HG02943 (cell line): ENCODE measurements at regions not wholly inside any gene's neighbourhood (a gene's known extent, or its start where the extent isn't known, plus 50 kb on each side); places are given as distances from the start of the nearest gene placed in this dataset.
"Not testable (repeated sequence)": the region's sequence is repeated elsewhere in the genome, so short reads cannot be mapped to it uniquely, and the experiment has no call there.

Experiments
- ATAC-seq: cut with Tn5 transposase; IDR thresholded peaks from one replicate; pipeline ENCODE4 v1.9.1; 2021; ENCODE audit warnings: mild to moderate bottlenecking, low read depth, moderate library complexity; ENCODE audit not compliant: unreplicated experiment

DNA sequence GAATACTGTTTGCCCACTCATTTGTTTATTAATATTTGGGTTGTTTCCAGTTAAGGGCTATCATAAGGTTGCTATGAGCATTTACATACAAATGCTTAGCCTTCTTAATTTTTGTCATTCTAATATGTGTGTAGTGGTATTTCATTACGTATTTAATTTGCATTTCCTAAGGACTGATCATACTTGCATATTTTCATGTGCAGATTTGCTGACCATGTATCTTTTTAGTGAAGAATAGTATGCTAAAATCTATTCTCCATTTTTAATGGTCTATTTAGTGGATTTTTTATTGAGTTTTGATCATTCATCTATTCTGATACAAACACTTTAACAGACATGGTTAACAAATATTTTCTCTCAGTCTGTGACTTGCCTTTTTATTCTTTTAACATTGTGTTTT is 949.5 kb downstream of the RAB28 start:
- ATAC-seq = no peak

DNA sequence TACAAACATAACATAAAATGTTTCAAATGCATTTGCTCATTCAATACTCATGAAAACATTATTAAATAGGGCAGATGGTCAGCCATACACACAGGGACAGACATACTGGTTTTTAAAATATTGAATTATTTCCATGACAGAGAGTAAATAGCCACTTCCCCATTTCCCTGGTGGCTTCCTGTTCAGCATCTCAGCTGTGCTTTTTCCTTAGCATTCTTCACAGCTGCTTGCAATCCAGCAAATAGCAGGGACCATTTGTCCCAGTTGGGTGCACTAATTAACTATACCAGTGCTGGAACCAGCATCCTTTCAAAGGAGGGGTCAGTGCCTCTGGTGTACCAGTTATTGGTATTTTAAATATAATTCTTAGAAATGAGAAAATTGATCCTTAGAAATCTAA is 964.7 kb downstream of the RAB28 start:
- no peak for ATAC-seq

DNA sequence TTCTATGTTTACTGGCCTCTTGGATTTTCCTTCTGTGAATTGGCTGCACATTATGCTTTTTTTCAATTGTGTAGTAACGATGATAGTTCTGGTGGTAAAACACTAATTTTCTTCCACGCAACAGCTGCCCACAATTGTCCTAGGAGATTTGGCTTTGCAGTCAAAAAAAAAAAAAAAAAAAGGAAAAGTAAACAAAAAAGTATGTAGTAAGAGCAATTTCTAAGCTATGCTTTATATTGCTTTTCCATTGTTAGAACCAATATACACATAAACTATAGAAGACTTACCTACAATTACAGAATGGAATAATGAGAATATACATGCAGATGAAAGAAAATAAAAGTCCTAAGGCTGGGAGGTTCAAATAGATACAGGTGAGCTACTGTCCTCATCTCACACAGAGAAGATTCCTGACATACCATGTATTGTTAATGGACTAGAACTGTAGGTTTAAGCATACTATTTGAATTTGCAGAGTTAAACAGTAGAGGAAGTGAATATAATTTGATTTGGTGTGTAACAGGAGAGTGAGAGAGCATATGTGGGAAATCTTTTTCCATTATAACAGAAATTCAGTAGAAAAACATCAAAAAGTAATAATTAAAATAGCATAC is 976.2 kb downstream of the RAB28 start:
- no peak for ATAC-seq

DNA sequence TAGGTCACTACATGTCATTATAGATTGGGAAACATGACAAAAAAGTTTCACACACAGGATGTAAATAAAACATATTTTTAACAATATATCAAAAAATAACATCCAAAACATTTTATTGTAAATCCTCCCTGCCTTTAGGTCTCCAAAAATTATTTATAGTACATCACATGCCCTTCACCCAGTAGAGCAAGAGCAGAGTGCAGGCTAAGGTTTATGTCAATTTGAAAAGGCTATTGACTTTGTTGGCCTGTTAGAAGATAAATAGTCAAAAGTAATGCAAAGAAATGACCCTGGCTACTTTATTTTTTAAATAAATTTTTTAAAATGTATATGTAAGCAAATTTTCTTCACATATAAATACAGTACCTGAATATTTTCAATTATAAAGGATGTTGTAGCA is 983.7 kb downstream of the RAB28 start:
- ATAC-seq = no peak

DNA sequence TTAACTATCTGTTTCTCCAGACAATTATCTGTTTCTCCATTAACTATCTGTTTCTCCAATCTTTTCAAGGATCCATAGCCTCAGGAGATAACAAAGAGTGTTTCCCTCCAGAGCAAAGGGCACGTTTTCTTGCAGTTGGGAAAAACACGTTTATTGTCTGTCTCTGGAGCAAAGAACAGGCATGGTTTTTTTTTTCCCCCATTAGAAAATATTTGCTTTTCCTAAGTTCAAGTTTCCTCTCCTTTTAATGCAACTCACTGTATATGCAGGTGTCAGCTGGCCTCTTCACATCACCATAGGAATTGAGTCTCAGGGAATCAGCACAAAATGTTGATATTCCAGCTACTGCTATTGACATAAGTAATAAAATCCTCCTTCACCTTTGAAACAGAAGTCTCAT is 984.4 kb downstream of the RAB28 start:
- ATAC-seq = no peak

DNA sequence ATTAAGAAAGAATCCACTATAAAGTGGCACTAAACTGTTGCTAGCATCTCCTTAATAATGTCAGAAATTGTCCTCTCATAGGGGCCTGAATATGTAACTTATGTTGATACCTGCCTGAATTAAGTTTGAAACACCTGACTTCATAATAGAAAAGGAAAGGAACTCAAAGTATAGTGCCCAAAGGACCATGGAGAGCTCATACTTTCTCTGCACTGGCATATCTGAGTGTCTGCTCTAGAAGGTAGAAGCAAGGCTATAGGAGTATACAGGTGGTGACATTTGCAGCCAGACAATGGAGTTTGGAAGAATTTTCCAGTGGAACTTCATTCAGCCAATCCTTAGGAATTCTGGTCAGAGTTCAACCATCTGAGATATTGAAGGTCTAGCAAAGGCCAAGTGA is 988.9 kb downstream of the RAB28 start:
- no peak for ATAC-seq

DNA sequence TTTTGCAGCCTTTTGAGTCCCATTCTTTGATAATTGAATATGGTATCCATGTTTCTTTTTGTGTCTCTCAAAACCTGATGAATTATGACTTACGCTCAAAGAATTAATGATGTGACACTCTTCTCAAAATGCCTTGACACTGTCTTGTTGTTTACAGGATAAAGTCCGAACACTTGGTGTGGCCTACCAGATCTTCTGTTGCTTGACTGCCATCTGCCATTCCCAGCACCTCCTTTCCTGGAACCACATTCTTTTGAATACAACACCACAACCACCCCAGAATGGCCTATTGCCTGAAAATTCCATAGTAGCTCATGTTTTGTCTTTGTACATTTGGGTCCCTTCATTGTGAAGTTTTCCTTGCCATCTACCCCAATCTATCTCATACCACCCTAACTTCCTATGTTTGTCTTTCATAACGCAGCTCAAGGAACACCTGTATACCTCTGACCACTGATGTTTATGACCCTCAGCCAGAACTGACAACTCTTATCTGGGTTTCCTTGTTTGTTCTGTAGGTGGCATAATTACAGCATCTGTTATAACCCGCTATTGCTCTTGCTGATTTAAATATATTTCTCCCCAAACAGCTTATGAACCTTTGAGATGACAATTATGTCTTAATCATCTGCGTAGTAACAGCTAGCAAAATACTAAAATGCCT is 991.3 kb downstream of the RAB28 start:
- ATAC-seq = no peak

DNA sequence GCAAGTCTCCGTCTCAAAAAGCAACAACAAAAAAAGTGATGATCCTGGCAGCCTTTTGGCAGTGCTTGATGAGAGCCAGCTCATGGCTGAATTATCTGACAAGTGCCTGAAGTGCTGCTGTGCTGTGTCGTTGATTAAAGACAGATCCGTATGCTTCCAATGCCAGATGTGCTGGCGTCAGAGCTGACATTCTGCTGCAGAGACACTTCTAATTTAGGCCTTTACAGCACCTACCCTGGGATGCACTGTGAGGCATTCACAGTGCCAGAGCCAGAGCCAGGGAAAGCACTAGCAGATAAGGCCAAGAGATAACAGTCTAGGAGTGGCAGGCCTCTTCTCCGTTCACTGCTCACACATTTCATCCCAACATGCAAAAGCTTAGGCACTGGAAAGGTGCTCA is 995.5 kb downstream of the RAB28 start:
- ATAC-seq = no peak

DNA sequence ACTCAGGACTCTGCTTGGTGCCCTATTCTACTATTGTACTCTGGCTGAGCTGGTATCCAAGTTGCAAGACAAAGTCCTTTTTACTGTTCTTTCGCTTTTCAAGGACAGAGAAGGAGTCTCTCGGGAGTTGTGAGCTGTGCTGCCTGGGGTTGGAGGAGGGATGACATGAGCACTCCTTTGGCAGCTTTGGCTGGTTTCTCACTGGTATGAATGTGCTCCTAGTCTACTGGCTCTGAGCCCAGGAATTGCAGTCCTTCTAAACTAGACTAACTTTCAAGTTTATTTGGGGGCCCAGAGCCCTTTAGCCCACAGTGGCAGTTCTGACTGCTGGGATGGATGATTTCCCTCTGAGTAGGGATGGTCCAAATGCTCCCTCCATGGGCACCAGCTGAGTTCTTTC is 997.1 kb downstream of the RAB28 start:
- no peak for ATAC-seq

DNA sequence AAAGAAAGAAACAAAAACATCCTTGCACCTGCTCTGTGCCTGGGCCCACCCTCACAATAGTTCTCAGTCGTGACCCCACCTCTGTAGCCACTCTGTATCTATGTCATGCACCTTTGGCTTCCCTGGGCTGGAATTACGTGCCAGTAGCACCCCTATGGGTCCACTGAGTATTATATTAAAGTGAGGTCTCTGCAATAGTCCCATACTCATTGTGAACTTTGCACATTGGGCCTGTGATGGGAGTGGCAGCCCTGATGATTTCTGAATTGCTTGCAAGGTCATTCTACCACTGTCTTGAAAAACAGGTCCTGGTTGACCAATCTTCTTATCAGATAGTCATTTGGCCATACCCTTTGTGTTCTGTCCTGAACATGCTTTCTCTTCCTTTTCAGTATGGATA is 1012.1 kb downstream of the RAB28 start:
- ATAC-seq = no peak

DNA sequence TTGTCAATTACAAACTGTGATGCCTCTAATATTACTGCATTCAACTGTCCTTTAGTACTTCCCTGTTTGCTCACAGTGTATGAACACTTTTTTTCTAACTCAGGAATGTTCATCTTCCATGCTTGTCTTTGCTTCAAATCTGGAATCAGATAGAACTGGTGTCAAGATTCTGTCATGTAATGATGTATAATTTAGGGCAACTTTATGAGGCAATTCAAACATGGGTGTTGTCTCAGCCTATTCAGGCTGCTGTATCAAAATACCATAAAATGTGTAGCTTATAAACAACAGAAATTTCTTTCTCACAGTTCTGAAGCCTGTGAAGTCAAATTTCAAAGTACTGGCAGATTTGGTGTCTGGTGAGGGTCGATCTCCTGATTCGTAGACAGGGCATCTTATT is 1012.9 kb downstream of the RAB28 start:
- no peak for ATAC-seq

DNA sequence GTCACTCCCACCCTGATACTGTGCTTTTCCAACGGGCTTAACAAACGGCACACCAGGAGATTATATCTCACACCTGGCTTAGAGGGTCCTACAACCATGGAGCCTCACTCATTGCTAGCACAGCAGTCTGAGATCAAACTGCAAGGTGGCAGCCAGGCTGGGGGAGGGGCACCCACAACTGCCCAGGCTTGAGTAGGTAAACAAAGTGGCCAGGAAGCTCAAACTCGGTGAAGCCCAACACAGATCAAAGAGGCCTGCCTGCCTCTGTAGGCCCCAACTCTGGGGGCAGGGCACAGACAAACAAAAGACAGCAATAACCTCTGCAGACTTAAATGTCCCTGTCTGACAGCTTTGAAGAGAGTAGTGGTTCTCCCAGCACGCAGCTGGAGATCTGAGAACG is 1022.6 kb downstream of the RAB28 start:
- not testable (repeated sequence) for ATAC-seq

DNA sequence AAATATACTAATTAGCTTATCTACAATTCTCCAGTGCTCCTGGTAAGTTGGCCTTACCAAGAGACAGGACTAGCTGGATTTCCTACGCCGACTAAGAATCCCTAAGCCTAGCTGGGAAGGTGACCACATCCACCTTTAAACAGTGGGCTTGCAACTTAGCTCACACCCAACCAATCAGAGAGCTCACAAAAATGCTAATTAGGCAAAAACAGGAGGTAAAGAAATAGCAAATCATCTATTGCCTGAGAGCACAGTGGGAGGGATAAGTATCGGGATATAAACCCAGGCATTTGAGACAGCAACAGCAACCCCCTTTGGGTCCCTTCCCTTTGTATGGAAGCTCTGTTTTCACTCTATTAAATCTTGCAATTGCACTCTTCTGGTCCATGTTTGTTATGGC is 1025.0 kb downstream of the RAB28 start:
- ATAC-seq = no peak

DNA sequence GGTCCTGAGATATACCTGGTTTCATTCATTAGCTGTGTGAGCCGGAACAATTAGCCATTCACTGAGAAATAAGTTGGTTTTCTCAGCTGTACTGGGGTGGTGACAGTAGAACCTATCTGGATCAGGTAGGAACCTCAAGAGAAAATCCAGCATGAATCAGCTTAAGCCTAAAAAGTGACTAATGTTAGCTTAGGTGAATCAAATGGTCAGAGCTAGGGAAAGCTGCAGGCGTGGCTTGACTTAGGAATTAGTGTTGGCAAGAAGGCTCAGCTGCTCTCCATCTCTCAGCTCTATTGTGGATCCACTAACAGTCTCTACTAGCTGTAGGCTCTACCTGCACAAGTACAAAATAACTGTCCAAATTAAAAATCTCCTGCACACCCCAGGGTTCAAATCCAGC is 1025.5 kb downstream of the RAB28 start:
- ATAC-seq = no peak

DNA sequence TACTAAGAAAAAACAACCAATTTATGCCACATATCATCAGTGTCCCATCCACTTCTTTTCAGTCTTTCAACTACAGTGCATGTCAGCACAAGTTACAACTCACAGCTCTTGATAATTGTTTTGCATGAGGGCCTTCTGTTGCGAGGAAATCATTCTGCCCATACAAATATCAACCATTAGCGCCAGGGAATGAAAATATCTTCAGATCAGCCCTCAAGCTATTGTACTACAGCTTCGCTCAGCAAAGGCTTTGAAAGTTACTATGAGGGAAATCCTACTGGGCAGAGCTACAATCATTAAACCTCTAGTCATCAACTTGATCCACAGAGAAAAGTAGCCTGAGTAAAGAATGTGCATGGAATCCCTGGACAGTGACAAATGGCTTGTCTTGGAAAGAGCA is 1023.6 kb upstream of the HS3ST1 start:
- ATAC-seq = no peak

DNA sequence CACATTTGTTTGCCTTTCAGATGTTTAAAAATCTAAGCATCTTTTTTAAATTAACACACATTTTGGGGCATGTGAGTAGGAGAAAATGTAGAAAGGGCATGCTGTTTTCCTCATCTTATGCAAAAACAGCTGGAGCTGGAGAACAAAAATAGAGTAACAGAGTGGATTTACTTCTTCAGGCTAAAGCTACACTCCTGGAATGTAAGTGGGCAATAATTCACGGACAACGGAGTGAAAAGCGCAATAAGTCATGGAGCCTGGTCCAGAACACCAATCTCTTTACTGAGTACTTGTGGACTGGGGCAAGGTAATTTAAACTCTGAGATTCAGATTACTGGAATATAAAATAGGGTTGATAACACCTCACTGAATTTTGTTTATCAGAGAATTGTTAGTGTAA is 1018.8 kb upstream of the HS3ST1 start:
- no peak for ATAC-seq

DNA sequence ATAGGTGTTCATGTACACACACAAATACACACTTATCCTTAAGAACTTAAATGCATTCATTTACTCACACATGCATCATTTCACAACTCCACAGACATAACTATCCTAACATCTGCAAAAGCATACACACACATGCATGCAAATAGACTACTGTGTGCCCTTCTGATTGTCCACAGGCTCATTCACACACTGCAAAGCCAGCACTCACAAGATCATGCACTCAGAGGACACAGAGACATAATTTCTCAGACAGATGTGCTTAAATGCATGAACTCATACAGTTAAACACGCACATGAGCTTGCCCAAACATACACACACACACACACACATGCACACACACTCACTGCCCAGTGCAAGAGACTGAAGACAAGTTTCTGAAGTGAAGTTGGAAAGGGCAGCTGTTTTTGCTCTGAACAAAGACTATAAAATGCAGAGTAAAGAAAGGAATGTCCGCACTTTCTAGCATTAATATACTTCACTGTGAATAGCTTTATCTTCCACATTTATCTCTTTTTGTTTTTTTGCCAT is 1018.0 kb upstream of the HS3ST1 start:
- ATAC-seq = no peak

DNA sequence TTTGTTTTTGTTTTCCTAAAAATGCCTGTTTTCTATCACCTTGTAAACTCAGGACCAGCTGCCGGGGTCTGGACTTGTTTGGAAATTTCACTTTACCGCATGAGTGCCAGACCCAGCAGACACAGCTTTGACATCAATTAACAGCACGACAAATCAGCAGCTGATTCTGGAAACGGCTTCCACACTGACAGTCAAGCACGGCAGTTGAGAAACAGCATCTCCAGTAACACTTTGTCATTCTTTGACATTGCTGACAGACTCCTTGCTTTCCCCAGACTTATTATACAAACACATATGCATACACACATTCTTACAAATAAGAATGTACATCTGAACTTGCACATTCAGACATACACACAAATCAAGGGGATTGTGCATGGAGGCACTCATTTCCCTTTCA is 1017.6 kb upstream of the HS3ST1 start:
- no peak for ATAC-seq

DNA sequence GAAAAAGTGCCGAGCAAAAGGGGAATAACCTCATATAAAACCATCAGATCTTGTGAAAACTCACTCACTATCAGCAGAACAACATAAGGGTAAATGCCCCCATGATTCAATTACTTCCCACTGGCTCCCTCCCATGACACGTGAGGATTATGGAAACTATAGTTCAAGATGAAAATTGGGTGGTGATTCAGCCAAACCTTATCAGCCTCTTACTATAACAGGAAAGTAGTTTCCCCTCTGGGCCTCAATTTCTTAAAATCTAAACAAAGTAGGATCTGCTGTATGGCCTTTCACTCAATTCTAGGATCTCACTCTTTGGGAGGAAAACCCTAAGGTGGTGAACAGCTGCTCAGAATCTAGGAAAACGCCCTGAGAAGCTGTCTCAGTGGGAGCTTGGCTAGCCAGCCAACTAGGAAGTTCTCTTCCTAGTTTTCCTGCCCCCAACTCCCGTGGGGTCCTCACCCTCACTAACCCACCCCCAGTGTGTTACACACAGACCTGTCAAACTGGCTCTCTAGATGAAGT is 1017.1 kb upstream of the HS3ST1 start:
- ATAC-seq = no peak

DNA sequence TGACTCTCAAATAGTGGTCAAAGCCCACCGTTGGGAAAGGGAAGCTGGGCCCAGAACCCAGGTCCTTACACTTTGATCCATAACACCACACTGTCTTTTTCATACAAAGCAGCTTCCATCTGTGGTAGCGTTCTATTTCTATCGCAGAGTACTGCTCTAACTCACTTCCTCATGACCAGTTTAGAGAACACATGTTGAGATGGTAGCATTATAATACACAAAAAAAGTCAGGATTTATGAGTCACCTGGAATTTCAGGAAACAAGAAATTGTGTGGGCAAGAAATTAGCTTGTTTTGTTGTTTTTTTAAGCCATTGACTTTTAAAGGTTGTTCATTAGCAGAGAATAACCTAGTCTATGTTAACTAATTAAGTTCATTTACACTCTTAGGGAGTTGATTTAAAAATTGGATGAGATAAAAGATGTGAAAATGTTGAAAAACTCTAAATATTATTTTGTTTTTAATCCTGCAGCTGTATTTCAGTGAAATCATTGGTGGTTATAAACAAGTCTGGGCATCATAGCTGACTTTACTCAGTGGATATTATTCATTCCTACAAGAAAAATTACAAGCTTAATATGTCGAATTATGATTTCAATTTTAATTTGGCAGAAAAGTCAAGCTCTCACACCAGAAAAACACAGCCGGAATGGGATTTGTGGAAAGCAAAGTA is 1011.1 kb upstream of the HS3ST1 start:
- no peak for ATAC-seq

DNA sequence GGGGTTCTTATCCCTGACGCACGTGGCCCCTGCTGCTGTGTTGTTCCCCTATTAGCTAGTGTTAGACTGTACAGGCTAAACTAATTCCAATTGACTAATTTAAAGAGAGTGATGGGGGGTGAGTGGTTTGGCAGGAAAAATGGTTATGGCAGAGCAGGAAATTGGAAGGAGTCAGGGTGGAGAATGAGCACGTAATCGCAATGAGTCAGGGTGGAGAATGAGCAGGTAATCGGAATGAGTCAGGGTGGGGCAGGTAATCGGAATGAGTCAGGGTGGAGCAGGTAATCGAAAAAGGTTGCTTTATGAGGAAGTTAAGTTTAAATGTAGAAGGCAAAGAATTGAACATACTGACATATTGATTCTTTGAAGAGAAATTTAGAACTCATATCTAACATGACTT is 1002.6 kb upstream of the HS3ST1 start:
- ATAC-seq = not testable (repeated sequence)

DNA sequence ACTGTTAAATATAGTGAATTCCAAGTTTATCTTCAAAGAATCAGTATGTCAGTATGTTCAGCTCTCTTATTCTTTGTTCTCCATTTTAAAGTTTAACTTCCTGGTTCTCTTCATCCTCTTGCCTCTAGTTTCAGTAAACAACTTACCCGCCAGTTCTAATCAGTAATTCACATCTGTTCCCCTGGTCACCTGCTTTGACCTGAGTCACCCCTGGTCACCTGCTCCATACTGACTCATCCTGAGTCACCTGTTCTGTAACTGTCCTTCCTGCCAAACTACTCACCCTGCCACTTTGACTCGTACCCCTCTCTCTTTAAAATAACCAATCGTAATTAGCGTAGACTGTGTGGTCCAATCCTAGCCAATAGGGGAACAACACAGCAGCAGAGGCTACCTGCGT is 992.7 kb upstream of the HS3ST1 start:
- ATAC-seq = no peak
